ENCODE measurements at regions not wholly inside any gene's neighbourhood (a gene's known extent, or its start where the extent isn't known, plus 50 kb on each side); places are given as distances from the start of the nearest gene placed in this dataset.

DNA sequence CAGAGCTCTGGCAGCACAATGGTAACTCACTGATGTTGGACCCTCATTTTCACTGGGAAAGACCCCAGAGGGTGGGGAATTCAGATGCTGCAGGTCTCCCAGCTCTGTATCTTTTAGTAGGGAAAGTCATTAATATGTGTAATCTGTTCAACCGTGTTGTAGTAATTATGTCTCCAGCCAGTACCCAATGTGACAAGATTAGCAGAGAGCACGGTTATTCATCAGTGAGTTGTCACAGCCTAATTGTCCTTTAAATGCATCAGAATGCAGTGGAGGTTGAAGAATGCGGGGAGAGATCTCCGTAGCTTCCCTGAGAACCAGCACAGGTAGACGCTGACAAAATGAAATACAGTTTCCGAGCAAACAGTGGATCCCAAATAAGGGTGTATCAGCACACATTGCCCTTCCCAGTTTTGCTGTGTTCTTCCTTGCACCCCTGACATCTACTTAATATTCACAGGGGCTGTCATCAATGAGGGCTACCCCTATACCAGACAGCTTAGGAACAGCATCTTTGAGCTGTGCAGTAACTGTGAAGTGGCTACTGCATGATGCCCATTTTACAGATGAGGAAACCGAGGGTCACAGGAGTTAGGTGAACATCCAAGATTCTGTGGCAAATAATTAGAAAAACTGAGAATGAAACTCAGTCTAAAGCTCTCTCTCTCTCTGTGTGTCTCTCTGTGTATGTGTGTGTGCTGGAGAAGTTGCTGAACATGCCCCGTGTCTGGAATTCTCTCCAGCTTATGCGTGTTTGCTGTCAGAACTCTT lies 430.4 kb upstream of the HS6ST1 start:
- TF ChIP-seq, protein P1, sequence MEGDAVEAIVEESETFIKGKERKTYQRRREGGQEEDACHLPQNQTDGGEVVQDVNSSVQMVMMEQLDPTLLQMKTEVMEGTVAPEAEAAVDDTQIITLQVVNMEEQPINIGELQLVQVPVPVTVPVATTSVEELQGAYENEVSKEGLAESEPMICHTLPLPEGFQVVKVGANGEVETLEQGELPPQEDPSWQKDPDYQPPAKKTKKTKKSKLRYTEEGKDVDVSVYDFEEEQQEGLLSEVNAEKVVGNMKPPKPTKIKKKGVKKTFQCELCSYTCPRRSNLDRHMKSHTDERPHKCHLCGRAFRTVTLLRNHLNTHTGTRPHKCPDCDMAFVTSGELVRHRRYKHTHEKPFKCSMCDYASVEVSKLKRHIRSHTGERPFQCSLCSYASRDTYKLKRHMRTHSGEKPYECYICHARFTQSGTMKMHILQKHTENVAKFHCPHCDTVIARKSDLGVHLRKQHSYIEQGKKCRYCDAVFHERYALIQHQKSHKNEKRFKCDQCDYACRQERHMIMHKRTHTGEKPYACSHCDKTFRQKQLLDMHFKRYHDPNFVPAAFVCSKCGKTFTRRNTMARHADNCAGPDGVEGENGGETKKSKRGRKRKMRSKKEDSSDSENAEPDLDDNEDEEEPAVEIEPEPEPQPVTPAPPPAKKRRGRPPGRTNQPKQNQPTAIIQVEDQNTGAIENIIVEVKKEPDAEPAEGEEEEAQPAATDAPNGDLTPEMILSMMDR (IDR thresholded peaks at IDR 0.05; ENCODE audit: low read depth, low read length, missing input control) = no peak
- TF ChIP-seq TAF1 (conservative IDR thresholded peaks at IDR 0.05) (no peak), SP1 (IDR thresholded peaks at IDR 0.05) (no peak), EGR1 (IDR thresholded peaks at IDR 0.05; ENCODE audit: low read depth in 2 of 2) (no peak), NR2F2 (IDR thresholded peaks at IDR 0.05) (no peak), YY1 (IDR thresholded peaks at IDR 0.05) (no peak), ATF3 (IDR thresholded peaks at IDR 0.05) (no peak), RXRA (IDR thresholded peaks at IDR 0.05) (no peak), GABPA (IDR thresholded peaks at IDR 0.05 in 1 of 2, conservative IDR thresholded peaks at IDR 0.05 in 1 of 2) (no peak), ZBTB33 (IDR thresholded peaks at IDR 0.05) (no peak), HNF4A (conservative IDR thresholded peaks at IDR 0.05) (no peak), RAD21 (IDR thresholded peaks at IDR 0.05) (no peak)
- TF ChIP-seq, protein P2, sequence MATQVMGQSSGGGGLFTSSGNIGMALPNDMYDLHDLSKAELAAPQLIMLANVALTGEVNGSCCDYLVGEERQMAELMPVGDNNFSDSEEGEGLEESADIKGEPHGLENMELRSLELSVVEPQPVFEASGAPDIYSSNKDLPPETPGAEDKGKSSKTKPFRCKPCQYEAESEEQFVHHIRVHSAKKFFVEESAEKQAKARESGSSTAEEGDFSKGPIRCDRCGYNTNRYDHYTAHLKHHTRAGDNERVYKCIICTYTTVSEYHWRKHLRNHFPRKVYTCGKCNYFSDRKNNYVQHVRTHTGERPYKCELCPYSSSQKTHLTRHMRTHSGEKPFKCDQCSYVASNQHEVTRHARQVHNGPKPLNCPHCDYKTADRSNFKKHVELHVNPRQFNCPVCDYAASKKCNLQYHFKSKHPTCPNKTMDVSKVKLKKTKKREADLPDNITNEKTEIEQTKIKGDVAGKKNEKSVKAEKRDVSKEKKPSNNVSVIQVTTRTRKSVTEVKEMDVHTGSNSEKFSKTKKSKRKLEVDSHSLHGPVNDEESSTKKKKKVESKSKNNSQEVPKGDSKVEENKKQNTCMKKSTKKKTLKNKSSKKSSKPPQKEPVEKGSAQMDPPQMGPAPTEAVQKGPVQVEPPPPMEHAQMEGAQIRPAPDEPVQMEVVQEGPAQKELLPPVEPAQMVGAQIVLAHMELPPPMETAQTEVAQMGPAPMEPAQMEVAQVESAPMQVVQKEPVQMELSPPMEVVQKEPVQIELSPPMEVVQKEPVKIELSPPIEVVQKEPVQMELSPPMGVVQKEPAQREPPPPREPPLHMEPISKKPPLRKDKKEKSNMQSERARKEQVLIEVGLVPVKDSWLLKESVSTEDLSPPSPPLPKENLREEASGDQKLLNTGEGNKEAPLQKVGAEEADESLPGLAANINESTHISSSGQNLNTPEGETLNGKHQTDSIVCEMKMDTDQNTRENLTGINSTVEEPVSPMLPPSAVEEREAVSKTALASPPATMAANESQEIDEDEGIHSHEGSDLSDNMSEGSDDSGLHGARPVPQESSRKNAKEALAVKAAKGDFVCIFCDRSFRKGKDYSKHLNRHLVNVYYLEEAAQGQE (IDR thresholded peaks at IDR 0.05) = no peak
- TF ChIP-seq, protein P3, sequence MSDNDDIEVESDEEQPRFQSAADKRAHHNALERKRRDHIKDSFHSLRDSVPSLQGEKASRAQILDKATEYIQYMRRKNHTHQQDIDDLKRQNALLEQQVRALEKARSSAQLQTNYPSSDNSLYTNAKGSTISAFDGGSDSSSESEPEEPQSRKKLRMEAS (IDR thresholded peaks at IDR 0.05) = no peak

Measured in liver (tissue), 3 donors.